Fibroblast of mammary gland (primary cell): ENCODE measurements at regions not wholly inside any gene's neighbourhood (a gene's known extent, or its start where the extent isn't known, plus 50 kb on each side); places are given as distances from the start of the nearest gene placed in this dataset.

Experiments
- DNase-seq: peaks from one replicate; pipeline ENCODE4 v3.0.0-alpha.2; 2010; ENCODE audit warnings: low read depth
- H3K4me3 ChIP-seq: 2 replicates; pipeline ENCODE4 v1.5.1; 2011; ENCODE audit warnings: low read depth, mild to moderate bottlenecking, low read length, moderate library complexity; ENCODE audit not compliant: control insufficient read depth
- TF ChIP-seq, protein P1 (sequence below): conservative IDR thresholded peaks from 2 replicates; pipeline ENCODE4 v1.5.1; 2011; ENCODE audit warnings: low read depth, low read length, inconsistent platforms; ENCODE audit not compliant: control insufficient read depth, insufficient read depth

DNA sequence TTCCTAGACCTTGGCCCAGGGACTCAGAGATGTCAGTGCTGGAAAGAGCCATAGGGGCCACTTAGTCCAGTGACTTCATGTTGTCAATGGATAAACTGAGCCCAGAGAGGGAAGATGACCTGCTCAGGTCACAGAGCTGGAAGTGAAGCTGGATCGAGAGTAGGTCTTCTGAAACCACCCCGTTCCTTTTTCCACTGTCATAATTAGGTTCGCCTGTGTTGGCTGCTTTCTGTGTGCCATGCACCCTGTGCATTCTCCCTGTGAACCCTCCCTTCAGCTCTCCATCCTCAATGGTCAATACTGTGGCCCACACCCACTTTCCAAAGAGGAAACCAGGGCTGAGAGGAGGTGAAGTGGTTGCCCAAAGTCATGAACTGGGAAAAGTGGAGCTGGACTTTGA lies 74.8 kb downstream of the CCR1 start:
- TF ChIP-seq, protein P1, sequence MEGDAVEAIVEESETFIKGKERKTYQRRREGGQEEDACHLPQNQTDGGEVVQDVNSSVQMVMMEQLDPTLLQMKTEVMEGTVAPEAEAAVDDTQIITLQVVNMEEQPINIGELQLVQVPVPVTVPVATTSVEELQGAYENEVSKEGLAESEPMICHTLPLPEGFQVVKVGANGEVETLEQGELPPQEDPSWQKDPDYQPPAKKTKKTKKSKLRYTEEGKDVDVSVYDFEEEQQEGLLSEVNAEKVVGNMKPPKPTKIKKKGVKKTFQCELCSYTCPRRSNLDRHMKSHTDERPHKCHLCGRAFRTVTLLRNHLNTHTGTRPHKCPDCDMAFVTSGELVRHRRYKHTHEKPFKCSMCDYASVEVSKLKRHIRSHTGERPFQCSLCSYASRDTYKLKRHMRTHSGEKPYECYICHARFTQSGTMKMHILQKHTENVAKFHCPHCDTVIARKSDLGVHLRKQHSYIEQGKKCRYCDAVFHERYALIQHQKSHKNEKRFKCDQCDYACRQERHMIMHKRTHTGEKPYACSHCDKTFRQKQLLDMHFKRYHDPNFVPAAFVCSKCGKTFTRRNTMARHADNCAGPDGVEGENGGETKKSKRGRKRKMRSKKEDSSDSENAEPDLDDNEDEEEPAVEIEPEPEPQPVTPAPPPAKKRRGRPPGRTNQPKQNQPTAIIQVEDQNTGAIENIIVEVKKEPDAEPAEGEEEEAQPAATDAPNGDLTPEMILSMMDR = no peak
- no peak for DNase-seq
- no peak overlapping the region for H3K4me3 ChIP-seq

DNA sequence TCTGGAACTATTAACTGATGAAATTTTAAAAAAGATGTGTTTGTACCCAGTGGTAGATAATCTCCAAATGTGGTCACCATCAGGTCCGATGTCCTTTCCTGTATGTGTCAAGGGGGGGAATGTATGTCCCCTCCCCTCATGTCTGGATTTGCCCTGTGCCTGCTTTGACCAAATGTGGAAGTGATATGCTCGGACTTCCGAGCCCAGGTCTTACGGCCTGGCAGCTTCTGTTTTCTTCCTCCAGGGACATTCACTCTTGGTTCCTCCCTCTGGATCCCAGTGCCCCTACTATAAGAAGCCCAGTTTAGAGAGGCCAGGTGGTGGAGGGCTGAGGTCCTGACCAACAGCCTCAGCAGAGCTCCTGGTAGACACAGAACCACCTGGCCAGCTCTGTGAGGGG lies 75.5 kb downstream of the CCR1 start:
- H3K4me3 ChIP-seq = no peak overlapping the region
- TF ChIP-seq, protein P1 = no peak
- DNase-seq = no peak

GRCh38 chr3:46131884-46132450 lies 76.1 kb downstream of the CCR1 start:
- H3K4me3 ChIP-seq = no peak overlapping the region
- no peak for DNase-seq
- TF ChIP-seq, protein P1 = no peak

DNA sequence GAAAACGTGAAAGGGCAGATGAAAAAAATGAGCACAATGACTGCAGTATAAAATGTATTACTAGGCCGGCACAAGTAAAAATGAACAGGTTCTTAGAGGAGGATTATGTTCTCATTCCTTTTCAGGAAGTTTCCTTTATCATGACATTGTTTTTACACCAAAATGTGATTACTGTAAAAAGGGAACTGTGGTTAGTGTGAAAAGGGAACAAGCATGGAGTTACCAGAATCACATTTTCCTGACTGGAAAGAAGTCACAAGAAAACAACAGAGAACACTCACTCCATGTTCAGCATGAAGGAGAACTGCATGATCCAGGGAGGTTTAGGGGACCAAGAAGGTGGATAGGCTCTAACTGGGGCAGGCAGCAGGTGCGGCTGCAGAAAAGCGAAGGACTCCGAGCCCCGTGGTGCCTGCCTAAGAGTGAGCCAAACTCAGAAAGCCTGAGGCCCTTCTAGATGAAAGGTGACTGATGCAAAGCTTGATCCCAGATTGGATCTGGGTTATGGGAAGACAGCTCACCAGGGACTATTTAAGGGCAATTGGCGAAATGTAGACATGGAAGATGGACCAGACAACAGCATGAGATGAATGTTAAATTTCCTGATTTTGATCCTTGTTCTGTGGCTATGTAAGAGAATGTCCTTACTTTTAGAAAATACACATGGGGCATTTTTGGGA lies 77.3 kb downstream of the CCR1 start:
- no peak overlapping the region for H3K4me3 ChIP-seq
- DNase-seq = no peak
- TF ChIP-seq, protein P1 = no peak

DNA sequence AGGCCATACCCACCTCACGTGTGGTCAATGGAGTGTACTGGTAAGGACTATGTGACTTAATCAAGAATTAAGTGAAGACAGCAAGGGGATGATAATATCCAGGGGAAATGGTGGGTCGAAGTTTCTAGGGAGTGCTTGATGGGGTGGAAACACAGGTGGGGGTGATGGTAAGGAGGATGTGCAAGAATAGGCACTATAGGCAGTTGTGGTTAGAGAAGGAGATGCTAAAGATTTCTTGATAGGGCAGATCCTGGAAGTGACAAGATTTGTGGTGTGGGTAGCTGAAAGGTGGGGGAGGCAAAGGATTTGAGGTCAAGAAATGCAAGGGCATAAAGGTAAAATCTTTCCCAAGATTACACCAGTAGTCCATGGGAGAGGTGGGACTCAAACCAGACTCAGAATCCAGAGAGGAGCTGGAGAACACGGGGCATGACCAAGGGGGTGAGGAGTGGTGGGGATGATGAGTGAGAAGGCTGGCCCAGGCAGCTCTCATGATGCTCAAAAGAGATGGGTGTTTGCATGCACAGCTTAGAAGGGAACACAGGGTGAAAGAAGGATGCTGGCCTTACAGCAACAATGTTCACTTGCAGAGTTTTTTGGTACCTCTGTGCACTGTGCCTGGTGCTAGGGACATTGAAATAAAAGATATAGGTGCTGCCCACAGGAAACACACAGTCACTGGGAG lies 78.4 kb downstream of the CCR1 start:
- TF ChIP-seq, protein P1 = no peak
- no peak for DNase-seq
- H3K4me3 ChIP-seq = no peak overlapping the region

- DNase-seq = peak; percentile 83
- TF ChIP-seq, protein P1 = no peak
- no peak overlapping the region for H3K4me3 ChIP-seq
These were observed 80.6 kb downstream of the CCR1 start for GRCh38 chr3:46127503-46127902.
